GM18870 (cell line): ENCODE measurements at regions not wholly inside any gene's neighbourhood (a gene's known extent, or its start where the extent isn't known, plus 50 kb on each side); places are given as distances from the start of the nearest gene placed in this dataset.

Experiments
- ATAC-seq: cut with Tn5 transposase; IDR thresholded peaks from one replicate; pipeline ENCODE4 v1.9.1; 2021; ENCODE audit warnings: moderate library complexity; ENCODE audit not compliant: unreplicated experiment

GRCh38 chr1:232386721-232387510 is 243.0 kb downstream of the SIPA1L2 start:
- no peak for ATAC-seq

GRCh38 chr1:232386294-232386693 is 243.6 kb downstream of the SIPA1L2 start:
- ATAC-seq, result no peak

DNA sequence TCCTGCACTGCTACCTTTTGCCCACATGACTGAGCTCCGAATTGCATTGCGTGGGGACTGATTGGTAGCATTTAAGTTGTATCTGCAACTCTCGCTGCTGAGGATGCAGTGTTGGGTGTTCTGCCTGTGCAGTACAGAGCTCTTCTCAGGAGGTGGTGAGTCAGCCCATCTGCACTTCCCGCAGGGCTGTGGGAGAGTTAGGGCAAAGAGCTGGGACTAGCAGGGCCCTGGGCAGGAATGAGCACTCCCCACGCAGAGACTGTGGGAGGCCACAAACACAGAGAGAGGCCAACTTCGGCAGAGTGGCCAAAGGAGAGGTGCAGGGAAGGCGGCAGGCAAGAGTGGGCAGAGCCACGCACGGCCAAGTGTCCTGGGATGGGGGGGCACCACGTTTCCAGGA is 244.7 kb downstream of the SIPA1L2 start:
- no peak for ATAC-seq

DNA sequence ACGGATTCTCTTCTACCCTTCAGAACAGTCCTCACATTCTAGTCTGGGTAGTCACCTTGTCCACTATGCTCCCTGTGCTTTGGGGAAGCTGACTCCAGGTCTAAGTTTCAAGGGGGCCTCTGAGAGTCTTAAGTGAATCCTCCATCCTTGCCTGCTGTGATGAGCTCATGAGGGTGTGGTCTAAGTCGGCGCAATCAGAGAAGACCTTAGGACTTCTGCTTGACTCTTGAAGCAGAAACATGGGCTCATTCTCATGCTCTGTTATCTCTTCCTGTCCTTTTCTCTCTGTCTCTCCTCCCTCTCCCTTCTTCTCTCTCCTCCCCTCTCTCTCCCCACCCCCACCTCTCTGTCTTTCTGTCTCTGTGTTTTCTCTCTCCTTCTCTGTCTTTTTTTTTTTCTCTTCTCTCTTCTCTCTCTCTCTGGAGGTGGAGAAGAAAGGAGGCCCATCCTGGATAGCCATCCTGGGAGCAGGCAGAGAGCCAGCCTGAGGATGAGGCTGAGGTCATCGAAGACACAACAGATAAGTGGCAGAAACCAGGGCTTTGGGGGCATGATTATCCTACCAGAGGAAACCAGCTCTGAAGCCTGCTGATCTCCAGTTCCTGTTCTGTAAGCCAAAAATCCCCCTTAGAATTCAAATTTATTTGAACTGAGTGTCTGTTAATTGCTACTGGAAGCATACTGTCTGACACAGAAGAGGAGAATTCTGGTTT is 245.6 kb downstream of the SIPA1L2 start:
- ATAC-seq, result no peak

GRCh38 chr1:232383455-232384123 is 246.3 kb downstream of the SIPA1L2 start:
- ATAC-seq, result no peak

DNA sequence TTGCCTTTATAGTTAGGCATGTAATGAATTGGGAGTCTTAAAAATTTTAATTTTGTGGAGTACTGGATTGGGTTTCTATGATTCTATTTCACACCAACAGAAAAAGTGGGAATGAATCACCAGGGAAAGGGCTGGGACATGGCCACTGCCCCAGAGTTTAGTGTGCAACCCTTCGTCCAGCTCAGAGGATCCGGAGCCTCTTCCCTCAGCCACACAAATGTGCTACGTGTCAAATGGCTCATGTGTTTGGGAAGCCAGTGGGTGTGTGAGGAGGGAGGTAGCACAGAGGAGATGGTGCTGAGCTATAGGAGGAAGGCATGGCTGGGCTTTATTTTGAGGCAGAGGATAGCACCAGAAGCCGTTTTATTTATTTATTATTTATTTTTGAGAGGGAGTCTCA is 247.3 kb downstream of the SIPA1L2 start:
- ATAC-seq, result no peak

- ATAC-seq, result no peak
Observed at GRCh38 chr1:232381394-232382100, 248.4 kb downstream of the SIPA1L2 start.

DNA sequence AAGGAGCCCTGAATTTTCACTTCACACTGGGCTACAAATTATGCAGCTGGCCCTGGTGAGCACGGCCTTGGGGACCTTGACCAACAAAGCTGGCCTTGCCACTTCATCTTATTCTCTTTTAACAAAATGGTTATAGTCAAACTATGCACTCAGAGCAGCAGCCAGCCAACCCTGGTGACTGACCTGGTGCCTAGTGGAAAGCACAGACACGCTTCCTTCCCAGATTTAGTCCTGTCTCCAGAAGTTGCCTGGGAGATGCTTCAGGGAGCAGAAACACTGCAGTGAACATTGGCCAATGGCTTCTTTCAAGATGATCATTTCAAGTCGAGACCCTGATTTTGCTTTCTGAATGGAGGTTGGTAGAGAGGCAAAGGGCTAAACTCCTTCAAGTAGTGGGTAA is 249.3 kb downstream of the SIPA1L2 start:
- no peak for ATAC-seq

DNA sequence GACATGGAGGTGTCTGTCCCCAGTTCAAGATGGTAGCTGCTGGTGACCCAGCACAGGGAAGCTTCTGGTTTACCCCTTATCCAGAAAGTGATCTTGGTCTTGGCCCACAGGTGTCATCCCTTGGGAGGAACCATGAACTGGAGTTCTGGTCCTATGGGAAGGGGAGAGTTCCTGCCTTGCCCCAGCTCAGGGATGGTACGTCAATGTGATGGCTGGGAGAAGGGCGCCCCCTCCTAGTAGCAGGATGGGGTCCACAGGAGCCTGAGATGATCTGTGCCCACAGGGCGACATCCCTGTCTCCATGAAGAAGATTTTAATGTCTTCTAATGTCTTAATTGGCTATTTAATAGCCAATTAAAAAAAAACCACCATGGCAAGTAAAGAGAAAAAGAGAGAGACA is 249.8 kb downstream of the SIPA1L2 start:
- ATAC-seq, result no peak

DNA sequence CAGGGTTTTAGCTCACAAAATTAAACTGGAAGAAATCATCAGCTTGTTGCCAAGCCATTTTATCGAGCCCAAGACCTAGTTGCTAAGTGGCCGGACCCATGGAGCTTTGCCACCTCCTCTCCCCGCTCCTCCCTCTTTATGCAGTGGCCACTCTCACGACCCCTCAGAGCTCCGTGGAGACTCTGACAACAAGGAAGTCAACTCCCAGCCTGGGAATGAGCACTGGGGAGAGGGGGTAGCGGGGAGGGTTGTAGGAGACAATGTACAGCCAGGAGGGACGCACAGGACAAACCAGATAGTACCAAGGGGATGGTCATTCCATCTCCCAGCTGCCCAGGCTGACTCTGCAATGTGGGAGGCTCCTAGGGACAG is 250.9 kb downstream of the SIPA1L2 start:
- no peak for ATAC-seq

DNA sequence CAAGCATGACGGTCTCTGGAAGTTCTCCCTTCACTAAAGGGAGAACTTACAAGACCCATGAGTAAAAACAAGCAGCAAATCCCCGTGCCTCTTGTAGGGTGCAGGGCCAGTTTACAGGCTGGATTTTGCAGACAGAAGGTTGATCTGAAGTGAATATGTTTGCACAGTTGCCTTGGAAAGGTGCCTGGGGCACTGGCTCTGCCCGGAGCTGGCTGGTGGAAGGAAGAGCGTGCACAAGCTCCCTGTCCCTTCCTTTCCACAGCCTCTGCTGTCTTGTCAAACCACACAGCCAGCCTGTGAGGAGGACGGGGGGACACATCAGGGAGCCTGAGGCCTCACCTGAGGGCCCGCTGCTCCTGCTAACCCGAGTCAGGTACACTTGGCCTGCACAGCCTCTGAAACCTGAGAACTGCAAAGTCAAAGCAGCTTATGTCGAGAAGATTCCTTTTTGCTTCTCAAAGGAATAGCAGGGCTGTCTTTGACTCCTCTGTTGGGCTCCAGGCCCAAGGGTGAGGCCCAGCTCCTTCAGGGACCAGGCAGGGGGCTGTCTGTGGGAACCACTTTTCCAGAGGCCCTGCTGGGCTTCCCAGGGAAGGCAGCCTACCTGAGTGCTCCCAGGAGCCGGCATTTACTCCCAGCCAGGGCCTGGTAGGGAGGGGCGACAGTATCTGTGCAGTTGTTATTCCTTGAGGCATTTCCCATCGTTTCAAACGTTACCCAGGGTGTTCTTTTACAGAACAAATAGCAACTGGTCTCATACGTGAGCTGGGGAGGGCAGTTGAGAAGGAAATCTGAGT is 251.5 kb downstream of the SIPA1L2 start:
- no peak for ATAC-seq

DNA sequence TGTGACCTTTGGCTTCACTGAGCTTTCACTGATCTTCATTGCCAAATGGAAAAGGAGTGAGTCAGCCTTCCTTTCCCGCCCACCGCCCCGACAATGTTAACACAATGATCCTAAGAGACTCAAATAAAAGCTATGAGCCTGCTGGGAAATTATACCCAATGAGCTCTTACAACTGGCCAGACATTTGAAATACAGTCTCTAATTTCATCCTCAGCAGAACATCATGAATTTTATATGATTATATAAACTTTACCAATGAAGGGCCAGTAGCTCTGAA is 252.5 kb downstream of the SIPA1L2 start:
- ATAC-seq, result no peak

GRCh38 chr1:232376632-232377493 is 253.1 kb downstream of the SIPA1L2 start:
- ATAC-seq, result no peak

- ATAC-seq, result no peak
Observed at GRCh38 chr1:232372841-232373440, 257.0 kb downstream of the SIPA1L2 start.

DNA sequence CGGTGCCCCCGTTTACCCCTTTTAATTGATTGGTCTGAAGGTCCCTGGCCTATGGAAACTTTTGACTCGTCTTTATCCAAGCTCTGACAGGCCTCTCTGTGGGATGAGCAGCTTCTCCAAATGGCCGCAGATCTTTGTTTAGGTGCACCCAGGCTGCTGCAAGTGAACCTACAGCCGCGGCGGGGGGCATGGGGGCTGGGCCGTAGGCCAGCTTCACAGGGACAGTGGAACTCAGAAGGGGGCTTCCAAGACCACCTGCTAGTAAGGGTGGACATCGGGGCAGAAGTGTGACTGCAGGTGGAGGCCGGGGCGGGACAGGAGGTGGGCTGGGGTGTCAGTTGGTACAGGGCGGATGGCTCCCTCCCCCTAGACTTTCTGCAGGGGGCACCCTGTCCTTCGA is 257.5 kb downstream of the SIPA1L2 start:
- no peak for ATAC-seq

DNA sequence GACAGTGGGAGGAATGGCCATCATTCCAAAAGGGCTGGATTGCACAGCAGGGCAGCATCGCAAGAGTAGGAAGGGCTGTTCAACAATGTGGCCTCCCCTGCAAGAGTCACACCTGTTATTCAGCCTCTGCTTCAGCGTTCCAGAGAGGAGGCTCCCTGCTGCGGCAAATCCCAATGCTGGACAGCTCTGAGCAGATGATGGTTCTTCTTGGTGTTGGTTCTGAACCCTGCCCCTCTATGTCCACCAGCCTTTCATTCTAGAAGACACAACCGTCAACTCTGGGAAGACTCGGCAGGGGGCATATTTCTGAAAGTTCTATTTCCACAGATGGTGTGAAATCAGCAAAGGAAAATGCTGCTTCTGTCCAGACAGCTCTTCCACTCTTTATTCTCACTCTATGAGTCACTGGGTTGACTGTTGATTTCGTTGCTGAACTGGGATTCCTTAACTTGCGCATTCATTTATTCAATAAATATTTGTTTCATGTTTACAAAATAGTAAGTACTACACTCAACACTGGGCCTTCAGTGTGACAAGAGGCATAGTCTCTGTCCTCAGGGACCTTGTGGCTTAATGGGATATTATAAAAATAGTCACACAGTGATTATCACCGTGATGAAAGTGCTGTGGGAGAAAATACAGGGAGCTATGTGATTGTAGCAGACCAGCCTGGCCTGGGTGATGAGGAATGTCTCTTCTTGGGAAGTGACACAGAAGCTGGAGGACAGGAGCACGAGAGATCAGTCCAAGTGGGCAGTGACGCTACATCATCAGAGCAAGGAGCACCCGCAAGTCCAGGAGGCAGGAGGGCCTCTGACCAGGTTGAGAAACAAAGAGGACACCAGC is 260.3 kb downstream of the SIPA1L2 start:
- ATAC-seq, result no peak

- no peak for ATAC-seq
Observed at GRCh38 chr1:232368821-232369321, 261.1 kb downstream of the SIPA1L2 start.

- no peak for ATAC-seq
Observed at GRCh38 chr1:232367293-232367692, 262.6 kb downstream of the SIPA1L2 start.
